ENCODE measurements at regions not wholly inside any gene's neighbourhood (a gene's known extent, or its start where the extent isn't known, plus 50 kb on each side); places are given as distances from the start of the nearest gene placed in this dataset.

- TF ChIP-seq, protein P1, sequence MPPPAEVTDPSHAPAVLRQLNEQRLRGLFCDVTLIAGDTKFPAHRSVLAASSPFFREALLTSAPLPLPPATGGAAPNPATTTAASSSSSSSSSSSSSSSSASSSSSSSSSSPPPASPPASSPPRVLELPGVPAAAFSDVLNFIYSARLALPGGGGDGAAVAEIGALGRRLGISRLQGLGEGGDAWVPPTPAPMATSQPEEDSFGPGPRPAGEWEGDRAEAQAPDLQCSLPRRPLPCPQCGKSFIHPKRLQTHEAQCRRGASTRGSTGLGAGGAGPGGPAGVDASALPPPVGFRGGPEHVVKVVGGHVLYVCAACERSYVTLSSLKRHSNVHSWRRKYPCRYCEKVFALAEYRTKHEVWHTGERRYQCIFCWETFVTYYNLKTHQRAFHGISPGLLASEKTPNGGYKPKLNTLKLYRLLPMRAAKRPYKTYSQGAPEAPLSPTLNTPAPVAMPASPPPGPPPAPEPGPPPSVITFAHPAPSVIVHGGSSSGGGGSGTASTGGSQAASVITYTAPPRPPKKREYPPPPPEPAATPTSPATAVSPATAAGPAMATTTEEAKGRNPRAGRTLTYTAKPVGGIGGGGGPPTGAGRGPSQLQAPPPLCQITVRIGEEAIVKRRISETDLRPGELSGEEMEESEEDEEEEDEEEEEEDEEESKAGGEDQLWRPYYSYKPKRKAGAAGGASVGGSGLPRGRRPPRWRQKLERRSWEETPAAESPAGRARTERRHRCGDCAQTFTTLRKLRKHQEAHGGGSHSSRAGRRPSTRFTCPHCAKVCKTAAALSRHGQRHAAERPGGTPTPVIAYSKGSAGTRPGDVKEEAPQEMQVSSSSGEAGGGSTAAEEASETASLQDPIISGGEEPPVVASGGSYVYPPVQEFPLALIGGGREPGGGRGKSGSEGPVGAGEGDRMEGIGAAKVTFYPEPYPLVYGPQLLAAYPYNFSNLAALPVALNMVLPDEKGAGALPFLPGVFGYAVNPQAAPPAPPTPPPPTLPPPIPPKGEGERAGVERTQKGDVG (CRISPR knock-in tag; IDR thresholded peaks at IDR 0.05; ENCODE audit: borderline replicate concordance): no peak
- TF ChIP-seq ZSCAN21 (CRISPR knock-in tag; IDR thresholded peaks at IDR 0.05; ENCODE audit: borderline replicate concordance) (no peak), NCOR1 (IDR thresholded peaks at IDR 0.05; ENCODE audit: borderline replicate concordance, low read length) (peak; percentile 71; the same call in 1 of the 2 replicates), ZNF543 (CRISPR knock-in tag; IDR thresholded peaks at IDR 0.05) (no peak)
- TF ChIP-seq, protein P2, sequence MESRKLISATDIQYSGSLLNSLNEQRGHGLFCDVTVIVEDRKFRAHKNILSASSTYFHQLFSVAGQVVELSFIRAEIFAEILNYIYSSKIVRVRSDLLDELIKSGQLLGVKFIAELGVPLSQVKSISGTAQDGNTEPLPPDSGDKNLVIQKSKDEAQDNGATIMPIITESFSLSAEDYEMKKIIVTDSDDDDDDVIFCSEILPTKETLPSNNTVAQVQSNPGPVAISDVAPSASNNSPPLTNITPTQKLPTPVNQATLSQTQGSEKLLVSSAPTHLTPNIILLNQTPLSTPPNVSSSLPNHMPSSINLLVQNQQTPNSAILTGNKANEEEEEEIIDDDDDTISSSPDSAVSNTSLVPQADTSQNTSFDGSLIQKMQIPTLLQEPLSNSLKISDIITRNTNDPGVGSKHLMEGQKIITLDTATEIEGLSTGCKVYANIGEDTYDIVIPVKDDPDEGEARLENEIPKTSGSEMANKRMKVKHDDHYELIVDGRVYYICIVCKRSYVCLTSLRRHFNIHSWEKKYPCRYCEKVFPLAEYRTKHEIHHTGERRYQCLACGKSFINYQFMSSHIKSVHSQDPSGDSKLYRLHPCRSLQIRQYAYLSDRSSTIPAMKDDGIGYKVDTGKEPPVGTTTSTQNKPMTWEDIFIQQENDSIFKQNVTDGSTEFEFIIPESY (CRISPR knock-in tag; IDR thresholded peaks at IDR 0.05): no peak
Measured at GRCh38 chr3:31275038-31275572, 257.6 kb upstream of the STT3B start (continued).

- ChIA-PET POLR2A (interaction anchor here (1.1 kb wide), 1 partner anchor 10 kb away, joined by 3 read pairs; no protein-coding TSS in a partner anchor), CTCF (ENCODE audit: low intra/inter-chr PET ratio, low total read pairs) (no interaction called here)
- DNase-seq (ENCODE audit: low spot score) (no peak), FAIRE-seq (no peak), ATAC-seq (peak; percentile 51)
- Histone ChIP-seq H3K4me1 (ENCODE audit: insufficient read depth, low read length) (peaks cover 36% of the 10 kb centered on the region), H3K36me3 (replicated peaks in 1 of 2; ENCODE audit: control insufficient read depth in 1 of 2, insufficient read depth in 2 of 2, low read length in 2 of 2) (no peaks in the 10 kb centered on the region), H2AFZ (ENCODE audit: low read length) (no peak overlapping the region), H3K9ac (ENCODE audit: insufficient read depth, low read depth, low read length) (no peak overlapping the region), H3K4me2 (ENCODE audit: low read depth, low read length) (0 out of 2 replicates have a peak overlapping the region, but pooled peaks have one; percentile 18), H3K9me3 (ENCODE audit: low read length) (no peaks in the 10 kb centered on the region), H3K79me2 (ENCODE audit: insufficient read depth, low read length) (no peaks in the 10 kb centered on the region), H4K20me1 (ENCODE audit: insufficient read depth, low read length) (no peaks in the 10 kb centered on the region), H3K4me3 (replicated peaks in 1 of 3; ENCODE audit: insufficient read depth in 1 of 3, low read depth in 2 of 3, low read length in 3 of 3) (no peak overlapping the region), H3K27me3 (ENCODE audit: control insufficient read depth in 1 of 2, insufficient read depth in 2 of 2, low read length in 2 of 2) (no peaks in the 10 kb centered on the region), H3K27ac (ENCODE audit: extremely low read length, insufficient read depth, low read length) (peak overlapping the region; percentile 46)
- 75% methylated on average over 3 of the region's 3 CpGs for WGBS (ENCODE audit: low lambda C conversion rate)
- in situ Hi-C loops (cut with HindIII; ENCODE audit: extremely low pct_ligation_motif_present, low pct_unique_long_range_greater_than_20kb): no loop called here
- no TSS peak for BruUV-seq (replicated peaks)
- intact Hi-C loops (cut with micrococcal nuclease; ENCODE audit: unreplicated experiment): no loop called here
- TF ChIP-seq, protein P3, sequence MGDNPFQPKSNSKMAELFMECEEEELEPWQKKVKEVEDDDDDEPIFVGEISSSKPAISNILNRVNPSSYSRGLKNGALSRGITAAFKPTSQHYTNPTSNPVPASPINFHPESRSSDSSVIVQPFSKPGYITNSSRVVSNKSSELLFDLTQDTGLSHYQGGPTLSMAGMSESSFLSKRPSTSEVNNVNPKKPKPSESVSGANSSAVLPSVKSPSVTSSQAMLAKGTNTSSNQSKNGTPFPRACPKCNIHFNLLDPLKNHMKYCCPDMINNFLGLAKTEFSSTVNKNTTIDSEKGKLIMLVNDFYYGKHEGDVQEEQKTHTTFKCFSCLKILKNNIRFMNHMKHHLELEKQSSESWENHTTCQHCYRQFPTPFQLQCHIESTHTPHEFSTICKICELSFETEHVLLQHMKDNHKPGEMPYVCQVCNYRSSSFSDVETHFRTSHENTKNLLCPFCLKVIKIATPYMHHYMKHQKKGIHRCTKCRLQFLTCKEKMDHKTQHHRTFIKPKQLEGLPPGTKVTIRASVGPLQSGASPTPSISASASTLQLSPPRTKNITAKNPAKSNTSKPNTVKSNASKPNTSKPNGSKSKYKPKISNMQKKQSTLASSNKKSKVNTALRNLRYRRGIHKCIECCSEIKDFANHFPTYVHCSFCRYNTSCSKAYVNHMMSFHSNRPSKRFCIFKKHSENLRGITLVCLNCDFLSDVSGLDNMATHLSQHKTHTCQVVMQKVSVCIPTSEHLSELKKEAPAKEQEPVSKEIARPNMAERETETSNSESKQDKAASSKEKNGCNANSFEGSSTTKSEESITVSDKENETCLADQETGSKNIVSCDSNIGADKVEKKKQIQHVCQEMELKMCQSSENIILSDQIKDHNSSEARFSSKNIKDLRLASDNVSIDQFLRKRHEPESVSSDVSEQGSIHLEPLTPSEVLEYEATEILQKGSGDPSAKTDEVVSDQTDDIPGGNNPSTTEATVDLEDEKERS (CRISPR knock-in tag; IDR thresholded peaks at IDR 0.05): 0 out of 2 replicates have a peak, but pooled peaks have one; percentile 3
- no peak for TF ChIP-seq ZNF124 (CRISPR knock-in tag; IDR thresholded peaks at IDR 0.05)
- TF ChIP-seq CENPBD1 (CRISPR knock-in tag; IDR thresholded peaks at IDR 0.05; ENCODE audit: borderline replicate concordance, low read depth): no peak
- no peak for TF ChIP-seq ZNF563 (CRISPR knock-in tag; IDR thresholded peaks at IDR 0.05)
- TF ChIP-seq ZC3H4 (CRISPR knock-in tag; IDR thresholded peaks at IDR 0.05; ENCODE audit: borderline replicate concordance): no peak
- TF ChIP-seq DDIT3 (CRISPR knock-in tag; IDR thresholded peaks at IDR 0.05): no peak
- TF ChIP-seq ASH2L (IDR thresholded peaks at IDR 0.05; ENCODE audit: insufficient read length, low read depth, low read length): no peak
Measured at GRCh38 chr3:31275583-31275982, 257.1 kb upstream of the STT3B start.

Measured in HepG2 (cell line).